ENCODE measurements at regions not wholly inside any gene's neighbourhood (a gene's known extent, or its start where the extent isn't known, plus 50 kb on each side); places are given as distances from the start of the nearest gene placed in this dataset.

DNA sequence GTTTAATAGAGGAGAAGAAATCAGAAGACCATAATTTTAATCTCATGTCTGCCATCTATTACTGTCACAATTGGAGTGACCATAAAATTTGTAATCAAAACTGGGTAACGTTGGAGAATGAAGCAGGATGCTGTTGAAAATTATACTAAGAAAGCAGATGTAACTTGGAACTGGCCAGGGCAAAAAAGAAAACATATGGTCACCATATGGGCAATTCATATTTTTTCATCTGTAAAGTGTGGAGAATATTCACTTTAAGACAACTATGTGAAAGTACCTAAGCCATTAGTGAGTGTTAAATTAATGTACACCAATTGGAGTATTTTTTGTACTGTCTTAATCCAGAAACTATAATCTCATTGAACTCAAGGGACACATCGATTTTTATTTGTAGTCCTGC lies 1008.0 kb downstream of the GLUD2 start:
- no peak overlapping the region for H3K27ac ChIP-seq
- H3K9me3 ChIP-seq (ENCODE audit: low read depth): no peaks in the 10 kb centered on the region
- H3K4me3 ChIP-seq: no peak overlapping the region
- DNase-seq (ENCODE audit: low read depth in 1 of 2, low spot score in 1 of 2): no peak
- no peaks in the 10 kb centered on the region for H3K27me3 ChIP-seq
- no peaks in the 10 kb centered on the region for H3K4me1 ChIP-seq (ENCODE audit: low read depth)
- no peaks in the 10 kb centered on the region for H3K36me3 ChIP-seq
- no peak for TF ChIP-seq CTCF (IDR thresholded peaks at IDR 0.05; ENCODE audit: low read depth, low read length)

DNA sequence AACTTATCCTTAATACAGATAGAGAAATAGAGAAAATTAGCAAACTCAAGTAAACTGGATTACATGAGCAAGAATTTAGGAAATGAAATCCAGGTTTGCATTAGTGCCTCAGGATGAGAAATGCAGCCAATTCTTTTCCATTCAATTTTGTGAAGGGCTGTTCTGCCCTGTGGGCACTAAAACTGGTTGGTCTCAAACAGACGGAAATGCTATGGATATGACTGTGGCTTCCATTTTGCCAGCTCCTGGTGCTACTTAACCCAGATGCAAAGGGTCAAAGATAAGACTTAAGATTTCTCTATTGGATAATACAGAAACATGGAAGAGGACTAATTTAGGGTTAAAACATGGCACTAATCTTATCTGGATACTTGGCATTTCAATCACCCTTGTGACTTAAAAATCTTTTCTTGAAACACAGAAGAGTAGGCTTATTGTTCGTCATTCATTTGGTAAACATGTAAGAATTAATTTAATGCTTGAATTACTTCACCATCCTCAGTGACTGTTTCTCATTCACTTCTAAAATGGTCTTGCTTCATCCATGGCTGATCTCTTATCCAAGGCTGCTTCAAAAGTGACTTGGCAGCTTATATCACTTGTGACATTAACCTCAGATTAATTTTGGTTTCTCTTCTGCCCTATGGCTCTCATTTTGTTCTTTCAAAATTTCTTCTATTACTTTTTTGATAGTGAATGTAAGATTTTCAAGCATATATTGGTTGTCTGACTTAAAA lies 1008.7 kb downstream of the GLUD2 start:
- no peak for TF ChIP-seq CTCF (IDR thresholded peaks at IDR 0.05; ENCODE audit: low read depth, low read length)
- no peak for DNase-seq (ENCODE audit: low read depth in 1 of 2, low spot score in 1 of 2)
- Histone ChIP-seq H3K4me1 (ENCODE audit: low read depth) (no peaks in the 10 kb centered on the region), H3K4me3 (no peak overlapping the region), H3K27ac (no peak overlapping the region), H3K27me3 (no peaks in the 10 kb centered on the region), H3K36me3 (no peaks in the 10 kb centered on the region), H3K9me3 (ENCODE audit: low read depth) (no peaks in the 10 kb centered on the region)

DNA sequence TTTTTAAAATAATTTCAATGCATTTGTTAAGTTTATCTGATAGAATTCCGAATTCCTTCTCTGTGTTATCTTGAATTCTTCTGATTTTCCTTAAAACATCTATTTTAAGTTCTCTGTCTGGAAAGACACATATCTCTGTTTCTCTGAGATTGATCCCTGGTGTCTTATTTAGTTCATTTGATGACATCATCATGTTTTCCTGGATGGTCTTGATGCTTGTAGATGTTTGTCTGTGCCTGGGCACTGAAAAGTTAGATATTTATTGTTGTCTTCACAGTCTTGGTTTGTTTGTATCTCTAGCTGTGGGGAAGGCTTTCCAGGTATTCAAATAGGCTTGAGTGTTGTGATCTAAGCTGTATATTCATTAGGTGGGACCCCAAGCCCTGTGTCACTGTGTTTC lies 1028.8 kb downstream of the GLUD2 start:
- H3K4me3 ChIP-seq: no peak overlapping the region
- H3K4me1 ChIP-seq (ENCODE audit: low read depth): no peaks in the 10 kb centered on the region
- H3K27ac ChIP-seq: no peak overlapping the region
- no peak for TF ChIP-seq CTCF (IDR thresholded peaks at IDR 0.05; ENCODE audit: low read depth, low read length)
- H3K9me3 ChIP-seq (ENCODE audit: low read depth): no peaks in the 10 kb centered on the region
- H3K36me3 ChIP-seq: no peaks in the 10 kb centered on the region
- DNase-seq (ENCODE audit: low read depth in 1 of 2, low spot score in 1 of 2): no peak
- H3K27me3 ChIP-seq: no peaks in the 10 kb centered on the region

DNA sequence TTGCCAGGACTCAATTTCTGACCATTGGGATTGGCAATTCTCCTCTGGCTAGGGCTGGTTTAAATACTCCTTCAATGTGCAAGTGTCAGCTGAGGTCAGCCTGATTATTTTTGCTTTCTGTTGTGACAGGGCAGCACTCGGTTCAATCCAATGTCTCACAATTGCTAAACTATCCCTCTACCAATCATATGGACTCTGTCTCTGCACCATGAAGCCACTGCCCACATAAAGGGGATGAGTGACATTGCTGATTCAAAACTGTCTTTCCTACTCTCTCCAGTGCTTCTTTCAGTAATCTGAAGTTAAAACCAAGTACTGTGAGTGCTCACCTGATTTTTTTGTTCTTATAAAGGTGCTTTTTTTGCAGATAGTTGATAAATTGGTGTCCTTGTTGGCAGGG lies 1030.7 kb downstream of the GLUD2 start:
- Histone ChIP-seq H3K9me3 (ENCODE audit: low read depth) (no peaks in the 10 kb centered on the region), H3K27me3 (no peaks in the 10 kb centered on the region), H3K36me3 (no peaks in the 10 kb centered on the region), H3K4me3 (no peak overlapping the region), H3K4me1 (ENCODE audit: low read depth) (no peaks in the 10 kb centered on the region), H3K27ac (no peak overlapping the region)
- no peak for TF ChIP-seq CTCF (IDR thresholded peaks at IDR 0.05; ENCODE audit: low read depth, low read length)
- DNase-seq (ENCODE audit: low read depth in 1 of 2, low spot score in 1 of 2): no peak

DNA sequence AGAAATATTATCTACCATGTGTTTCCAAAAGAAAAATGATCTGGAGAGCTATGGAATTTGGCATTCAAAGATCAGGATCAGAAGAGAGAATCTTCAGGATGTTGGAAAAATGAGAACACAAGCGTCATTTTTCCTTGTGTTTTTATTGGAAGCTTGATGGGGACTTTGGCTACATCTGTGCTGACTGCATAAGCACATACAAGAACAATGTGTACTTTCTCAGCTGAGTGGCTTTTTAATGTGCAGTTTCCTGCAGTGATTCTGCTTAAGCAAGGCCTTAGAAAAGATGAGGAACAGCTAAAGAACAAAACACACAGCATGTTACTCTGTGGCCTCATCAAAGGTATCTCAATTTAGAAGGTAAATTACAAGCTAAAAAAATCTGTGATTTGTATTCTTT lies 1039.9 kb downstream of the GLUD2 start:
- no peak overlapping the region for H3K27ac ChIP-seq
- no peaks in the 10 kb centered on the region for H3K36me3 ChIP-seq
- TF ChIP-seq CTCF (IDR thresholded peaks at IDR 0.05; ENCODE audit: low read depth, low read length): no peak
- H3K9me3 ChIP-seq (ENCODE audit: low read depth): no peaks in the 10 kb centered on the region
- no peak overlapping the region for H3K4me3 ChIP-seq
- no peaks in the 10 kb centered on the region for H3K27me3 ChIP-seq
- DNase-seq (ENCODE audit: low read depth in 1 of 2, low spot score in 1 of 2): no peak
- H3K4me1 ChIP-seq (ENCODE audit: low read depth): no peaks in the 10 kb centered on the region

Data from cardiac muscle cell (in vitro differentiated cells and primary cell).